Brain microvascular endothelial cell (primary cell): ENCODE measurements at regions not wholly inside any gene's neighbourhood (a gene's known extent, or its start where the extent isn't known, plus 50 kb on each side); places are given as distances from the start of the nearest gene placed in this dataset.

Experiments used
- DNase-seq: peaks from one replicate; pipeline ENCODE4 v3.0.0-alpha.2; 2020
- H3K27ac ChIP-seq: fragments of 250-450 bp; sonication (Bioruptor Pico); 2 replicates; pipeline ENCODE4 v1.5.1; 2020; ENCODE audit warnings: mild to moderate bottlenecking, moderate library complexity
- H3K27me3 ChIP-seq: fragments of 250-450 bp; sonication (Bioruptor Pico); replicated peaks from 2 replicates; pipeline ENCODE4 v1.5.1; 2020; ENCODE audit warnings: mild to moderate bottlenecking
- H3K36me3 ChIP-seq: fragments of 250-450 bp; sonication (Bioruptor Pico); replicated peaks from 2 replicates; pipeline ENCODE4 v1.5.1; 2020; ENCODE audit warnings: mild to moderate bottlenecking
- H3K4me3 ChIP-seq: 2 replicates; pipeline ENCODE4 v1.5.1; 2011; ENCODE audit warnings: low read depth, mild to moderate bottlenecking, control low read depth, low read length, moderate library complexity
- CTCF ChIP-seq: IDR thresholded peaks from 2 replicates; pipeline ENCODE4 v1.5.1; 2011; ENCODE audit warnings: low read depth, mild to moderate bottlenecking, moderate library complexity, low read length, control low read depth, inconsistent platforms; ENCODE audit errors: missing control alignments
- in situ Hi-C: cut with HindIII; loops from 2 replicates; pipeline ENCODE4 v1.10.0; 2017; ENCODE audit warnings: low sequenced_read_pairs, low pct_ligation_motif_present

GRCh38 chr4:175536852-175537453 lies 275.1 kb downstream of the GPM6A start:
- peak; percentile 71 for DNase-seq
- in situ Hi-C loops: no loop called here

GRCh38 chr4:175539498-175539897 lies 272.6 kb downstream of the GPM6A start:
- no peaks in the 10 kb centered on the region for H3K27me3 ChIP-seq
- in situ Hi-C loops: no loop called here

More at GRCh38 chr4:175536852-175537453, 275.1 kb downstream of the GPM6A start:
- Histone ChIP-seq H3K36me3 (no peaks in the 10 kb centered on the region), H3K27me3 (no peaks in the 10 kb centered on the region), H3K4me3 (no peak overlapping the region), H3K27ac (peak overlapping the region; percentile 31)
- peak; percentile 32 for TF ChIP-seq CTCF

GRCh38 chr4:175540151-175540550 lies 271.9 kb downstream of the GPM6A start:
- Histone ChIP-seq H3K27me3 (no peaks in the 10 kb centered on the region), H3K27ac (no peak overlapping the region), H3K4me3 (no peak overlapping the region), H3K36me3 (no peaks in the 10 kb centered on the region)
- no peak for DNase-seq
- TF ChIP-seq CTCF: no peak
- in situ Hi-C loops: no loop called here

More at GRCh38 chr4:175539498-175539897, 272.6 kb downstream of the GPM6A start:
- Histone ChIP-seq H3K27ac (no peak overlapping the region), H3K36me3 (no peaks in the 10 kb centered on the region), H3K4me3 (no peak overlapping the region)
- TF ChIP-seq CTCF: no peak
- DNase-seq: no peak

- no peak for TF ChIP-seq CTCF
- no peak for DNase-seq
- Histone ChIP-seq H3K27me3 (no peaks in the 10 kb centered on the region), H3K4me3 (no peak overlapping the region), H3K27ac (no peak overlapping the region), H3K36me3 (no peaks in the 10 kb centered on the region)
- in situ Hi-C loops: no loop called here
Observed at GRCh38 chr4:175540732-175541131, 271.3 kb downstream of the GPM6A start.

GRCh38 chr4:175542786-175543185 lies 269.3 kb downstream of the GPM6A start:
- Histone ChIP-seq H3K36me3 (no peaks in the 10 kb centered on the region), H3K27me3 (no peaks in the 10 kb centered on the region), H3K4me3 (no peak overlapping the region), H3K27ac (no peak overlapping the region)
- TF ChIP-seq CTCF: no peak
- in situ Hi-C loops: no loop called here
- DNase-seq: peak; percentile 28

- DNase-seq: no peak
- no peaks in the 10 kb centered on the region for H3K36me3 ChIP-seq
- in situ Hi-C loops: no loop called here
- H3K4me3 ChIP-seq: no peak overlapping the region
- H3K27me3 ChIP-seq: no peaks in the 10 kb centered on the region
- no peak overlapping the region for H3K27ac ChIP-seq
- no peak for TF ChIP-seq CTCF
Observed at GRCh38 chr4:175559126-175559525, 252.9 kb downstream of the GPM6A start.
